GM23338 (cell line): ENCODE measurements at regions not wholly inside any gene's neighbourhood (a gene's known extent, or its start where the extent isn't known, plus 50 kb on each side); places are given as distances from the start of the nearest gene placed in this dataset.

ENCODE experiments used
- ATAC-seq: fragments of 200-7000 bp; cut with Tn5 transposase; 3 replicates; pipeline ENCODE4 v1.9.1; 2020
- DNase-seq: peaks from one replicate; pipeline ENCODE4 v3.0.0-alpha.2; 2015; ENCODE audit warnings: low spot score
- H2AFZ ChIP-seq: fragments of 200-600 bp; sonication (generic); 2 replicates; pipeline ENCODE4 v1.8.0; 2016; ENCODE audit warnings: antibody characterized with exemption, mild to moderate bottlenecking, moderate library complexity
- H3F3A ChIP-seq: fragments of 200-600 bp; sonication (generic); replicated peaks from 2 replicates; pipeline ENCODE4 v1.8.0; 2017; ENCODE audit warnings: antibody characterized with exemption, mixed run types, low read depth
- H3K27ac ChIP-seq: fragments of 200-600 bp; sonication (generic); 2 replicates; pipeline ENCODE4 v1.6.1; 2016; ENCODE audit warnings: low read depth
- H3K27me3 ChIP-seq: fragments of 200-600 bp; sonication (generic); 2 replicates; pipeline ENCODE4 v1.8.0; 2016; ENCODE audit warnings: mild to moderate bottlenecking, mixed run types, moderate library complexity; ENCODE audit not compliant: insufficient read depth
- H3K36me3 ChIP-seq: fragments of 200-600 bp; sonication (generic); 2 replicates; pipeline ENCODE4 v1.8.0; 2016; ENCODE audit warnings: mild to moderate bottlenecking; ENCODE audit not compliant: insufficient read depth
- H3K4me1 ChIP-seq: fragments of 200-600 bp; sonication (generic); 2 replicates; pipeline ENCODE4 v1.8.0; 2016; ENCODE audit warnings: mild to moderate bottlenecking, moderate library complexity; ENCODE audit not compliant: insufficient read depth
- H3K4me2 ChIP-seq: fragments of 200-600 bp; sonication (generic); 2 replicates; pipeline ENCODE4 v1.7.1; 2017; ENCODE audit warnings: mixed run types
- H3K4me3 ChIP-seq: fragments of 200-600 bp; sonication (generic); 2 replicates; pipeline ENCODE4 v1.6.1; 2016; ENCODE audit warnings: mixed run types
- H3K79me2 ChIP-seq: fragments of 200-600 bp; sonication (generic); replicated peaks from 2 replicates; pipeline ENCODE4 v1.8.0; 2017; ENCODE audit warnings: mild to moderate bottlenecking; ENCODE audit not compliant: insufficient read depth
- H3K9me2 ChIP-seq: fragments of 200-600 bp; sonication (generic); 2 replicates; pipeline ENCODE4 v1.8.0; 2017; ENCODE audit not compliant: insufficient read depth
- H4K20me1 ChIP-seq: fragments of 200-600 bp; sonication (generic); replicated peaks from 2 replicates; pipeline ENCODE4 v1.8.0; 2017; ENCODE audit warnings: mild to moderate bottlenecking; ENCODE audit not compliant: insufficient read depth
- H3K27ac Mint-ChIP-seq: 2 replicates; pipeline ENCODE4 v1.8.0; 2020; ENCODE audit warnings: inconsistent platforms, mild to moderate bottlenecking, moderate library complexity, mixed read lengths
- H3K27me3 Mint-ChIP-seq: 3 replicates; pipeline ENCODE4 v1.8.0; 2022; ENCODE audit warnings: low read depth, mild to moderate bottlenecking, moderate library complexity, mixed read lengths, inconsistent platforms; ENCODE audit not compliant: insufficient read depth, poor library complexity
- H3K36me3 Mint-ChIP-seq: 3 replicates; pipeline ENCODE4 v1.8.0; 2021; ENCODE audit warnings: low read depth, mild to moderate bottlenecking, inconsistent platforms, moderate library complexity, mixed read lengths
- H3K4me1 Mint-ChIP-seq: 3 replicates; pipeline ENCODE4 v1.8.0; 2020; ENCODE audit warnings: mild to moderate bottlenecking, inconsistent platforms, mixed read lengths
- H3K4me3 Mint-ChIP-seq: 3 replicates; pipeline ENCODE4 v1.8.0; 2021; ENCODE audit warnings: moderate library complexity, mild to moderate bottlenecking, inconsistent platforms, mixed read lengths
- H3K9me3 Mint-ChIP-seq: 3 replicates; pipeline ENCODE4 v1.8.0; 2020; ENCODE audit warnings: moderate library complexity, mild to moderate bottlenecking, inconsistent platforms, mixed read lengths
- CREB1 ChIP-seq: fragments of 250-450 bp; sonication (Bioruptor Pico); IDR thresholded peaks from 2 replicates; pipeline ENCODE4 v1.5.0; 2020; ENCODE audit warnings: low read depth, mild to moderate bottlenecking, moderate library complexity
- EZH2 ChIP-seq: fragments of 200-600 bp; sonication (generic); IDR thresholded peaks from one replicate; pipeline ENCODE4 v1.8.0; 2017; ENCODE audit warnings: antibody characterized with exemption, mild to moderate bottlenecking, low read depth; ENCODE audit not compliant: unreplicated experiment
- EZH2phosphoT487 ChIP-seq: fragments of 200-600 bp; sonication (generic); IDR thresholded peaks from one replicate; pipeline ENCODE4 v1.8.1; 2018; ENCODE audit warnings: antibody characterized with exemption; ENCODE audit not compliant: unreplicated experiment
- JUNB ChIP-seq: IDR thresholded peaks from one replicate; pipeline ENCODE4 v1.6.1; 2016; ENCODE audit warnings: antibody characterized with exemption; ENCODE audit not compliant: unreplicated experiment
- NANOG ChIP-seq: IDR thresholded peaks from 2 replicates; pipeline ENCODE4 v1.6.1; 2016; ENCODE audit warnings: antibody characterized with exemption, borderline replicate concordance
- POLR2AphosphoS5 ChIP-seq: IDR thresholded peaks from 2 replicates; pipeline ENCODE4 v1.6.1; 2016; ENCODE audit warnings: antibody characterized with exemption, low read depth
- STAT1 ChIP-seq: IDR thresholded peaks from one replicate; pipeline ENCODE4 v1.6.1; 2016; ENCODE audit warnings: antibody characterized with exemption; ENCODE audit not compliant: unreplicated experiment
- ZNF114 ChIP-seq: fragments of 250-450 bp; sonication (Bioruptor Pico); IDR thresholded peaks from 2 replicates; pipeline ENCODE4 v1.5.0; 2020; ENCODE audit warnings: mild to moderate bottlenecking, moderate library complexity
- ZNF331 ChIP-seq: fragments of 250-450 bp; sonication (Bioruptor Pico); IDR thresholded peaks from 2 replicates; pipeline ENCODE4 v1.5.0; 2020; ENCODE audit warnings: low read depth, mild to moderate bottlenecking, moderate library complexity
- TF ChIP-seq, protein P1 (sequence below): IDR thresholded peaks from 2 replicates; pipeline ENCODE4 v1.6.1; 2016; ENCODE audit warnings: antibody characterized with exemption
- TF ChIP-seq, protein P2 (sequence below): fragments of 250-450 bp; sonication (Bioruptor Pico); IDR thresholded peaks from 2 replicates; pipeline ENCODE4 v1.5.0; 2020; ENCODE audit warnings: mild to moderate bottlenecking, moderate library complexity
- TF ChIP-seq, protein P3 (sequence below), 2 experiments: fragments of 200-600 bp in 1 of 2; sonication (generic) in 1 of 2; conservative IDR thresholded peaks; 2 replicates each; pipeline versions ENCODE4 v1.5.1 to v1.6.1; 2016 to 2017; ENCODE audit warnings: antibody characterized with exemption in 2 of 2, low read depth in 2 of 2, mild to moderate bottlenecking in 2 of 2, moderate library complexity in 1 of 2
- TF ChIP-seq, protein P4 (sequence below): IDR thresholded peaks from one replicate; pipeline ENCODE4 v1.6.1; 2018; ENCODE audit warnings: antibody characterized with exemption; ENCODE audit not compliant: unreplicated experiment

GRCh38 chr2:59502981-59503380 is 1050.5 kb downstream of the BCL11A start:
- Mint-ChIP-seq H3K27ac (no peak overlapping the region), H3K9me3 (peaks cover 7% of the 10 kb centered on the region), H3K36me3 (peaks cover 8% of the 10 kb centered on the region; the same call in 2 of the 3 replicates), H3K4me3 (no peak overlapping the region), H3K27me3 (no peaks in the 10 kb centered on the region), H3K4me1 (no peaks in the 10 kb centered on the region)
- Histone ChIP-seq H2AFZ (no peak overlapping the region), H3K9me2 (peaks cover 2% of the 10 kb centered on the region; the same call in 1 of the 2 replicates), H3K27ac (no peak overlapping the region), H3K4me1 (no peaks in the 10 kb centered on the region), H3K27me3 (no peaks in the 10 kb centered on the region), H4K20me1 (no peaks in the 10 kb centered on the region), H3K79me2 (no peaks in the 10 kb centered on the region), H3F3A (no peaks in the 10 kb centered on the region), H3K36me3 (no peaks in the 10 kb centered on the region), H3K4me3 (no peak overlapping the region), H3K4me2 (no peak overlapping the region)
- TF ChIP-seq NANOG (no peak), POLR2AphosphoS5 (no peak), ZNF114 (CRISPR knock-in tag) (no peak), ZNF331 (CRISPR knock-in tag) (no peak), STAT1 (no peak), CREB1 (no peak), EZH2 (no peak), JUNB (no peak), EZH2phosphoT487 (no peak)
- TF ChIP-seq, protein P1, sequence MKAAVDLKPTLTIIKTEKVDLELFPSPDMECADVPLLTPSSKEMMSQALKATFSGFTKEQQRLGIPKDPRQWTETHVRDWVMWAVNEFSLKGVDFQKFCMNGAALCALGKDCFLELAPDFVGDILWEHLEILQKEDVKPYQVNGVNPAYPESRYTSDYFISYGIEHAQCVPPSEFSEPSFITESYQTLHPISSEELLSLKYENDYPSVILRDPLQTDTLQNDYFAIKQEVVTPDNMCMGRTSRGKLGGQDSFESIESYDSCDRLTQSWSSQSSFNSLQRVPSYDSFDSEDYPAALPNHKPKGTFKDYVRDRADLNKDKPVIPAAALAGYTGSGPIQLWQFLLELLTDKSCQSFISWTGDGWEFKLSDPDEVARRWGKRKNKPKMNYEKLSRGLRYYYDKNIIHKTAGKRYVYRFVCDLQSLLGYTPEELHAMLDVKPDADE: no peak
- TF ChIP-seq, protein P2, sequence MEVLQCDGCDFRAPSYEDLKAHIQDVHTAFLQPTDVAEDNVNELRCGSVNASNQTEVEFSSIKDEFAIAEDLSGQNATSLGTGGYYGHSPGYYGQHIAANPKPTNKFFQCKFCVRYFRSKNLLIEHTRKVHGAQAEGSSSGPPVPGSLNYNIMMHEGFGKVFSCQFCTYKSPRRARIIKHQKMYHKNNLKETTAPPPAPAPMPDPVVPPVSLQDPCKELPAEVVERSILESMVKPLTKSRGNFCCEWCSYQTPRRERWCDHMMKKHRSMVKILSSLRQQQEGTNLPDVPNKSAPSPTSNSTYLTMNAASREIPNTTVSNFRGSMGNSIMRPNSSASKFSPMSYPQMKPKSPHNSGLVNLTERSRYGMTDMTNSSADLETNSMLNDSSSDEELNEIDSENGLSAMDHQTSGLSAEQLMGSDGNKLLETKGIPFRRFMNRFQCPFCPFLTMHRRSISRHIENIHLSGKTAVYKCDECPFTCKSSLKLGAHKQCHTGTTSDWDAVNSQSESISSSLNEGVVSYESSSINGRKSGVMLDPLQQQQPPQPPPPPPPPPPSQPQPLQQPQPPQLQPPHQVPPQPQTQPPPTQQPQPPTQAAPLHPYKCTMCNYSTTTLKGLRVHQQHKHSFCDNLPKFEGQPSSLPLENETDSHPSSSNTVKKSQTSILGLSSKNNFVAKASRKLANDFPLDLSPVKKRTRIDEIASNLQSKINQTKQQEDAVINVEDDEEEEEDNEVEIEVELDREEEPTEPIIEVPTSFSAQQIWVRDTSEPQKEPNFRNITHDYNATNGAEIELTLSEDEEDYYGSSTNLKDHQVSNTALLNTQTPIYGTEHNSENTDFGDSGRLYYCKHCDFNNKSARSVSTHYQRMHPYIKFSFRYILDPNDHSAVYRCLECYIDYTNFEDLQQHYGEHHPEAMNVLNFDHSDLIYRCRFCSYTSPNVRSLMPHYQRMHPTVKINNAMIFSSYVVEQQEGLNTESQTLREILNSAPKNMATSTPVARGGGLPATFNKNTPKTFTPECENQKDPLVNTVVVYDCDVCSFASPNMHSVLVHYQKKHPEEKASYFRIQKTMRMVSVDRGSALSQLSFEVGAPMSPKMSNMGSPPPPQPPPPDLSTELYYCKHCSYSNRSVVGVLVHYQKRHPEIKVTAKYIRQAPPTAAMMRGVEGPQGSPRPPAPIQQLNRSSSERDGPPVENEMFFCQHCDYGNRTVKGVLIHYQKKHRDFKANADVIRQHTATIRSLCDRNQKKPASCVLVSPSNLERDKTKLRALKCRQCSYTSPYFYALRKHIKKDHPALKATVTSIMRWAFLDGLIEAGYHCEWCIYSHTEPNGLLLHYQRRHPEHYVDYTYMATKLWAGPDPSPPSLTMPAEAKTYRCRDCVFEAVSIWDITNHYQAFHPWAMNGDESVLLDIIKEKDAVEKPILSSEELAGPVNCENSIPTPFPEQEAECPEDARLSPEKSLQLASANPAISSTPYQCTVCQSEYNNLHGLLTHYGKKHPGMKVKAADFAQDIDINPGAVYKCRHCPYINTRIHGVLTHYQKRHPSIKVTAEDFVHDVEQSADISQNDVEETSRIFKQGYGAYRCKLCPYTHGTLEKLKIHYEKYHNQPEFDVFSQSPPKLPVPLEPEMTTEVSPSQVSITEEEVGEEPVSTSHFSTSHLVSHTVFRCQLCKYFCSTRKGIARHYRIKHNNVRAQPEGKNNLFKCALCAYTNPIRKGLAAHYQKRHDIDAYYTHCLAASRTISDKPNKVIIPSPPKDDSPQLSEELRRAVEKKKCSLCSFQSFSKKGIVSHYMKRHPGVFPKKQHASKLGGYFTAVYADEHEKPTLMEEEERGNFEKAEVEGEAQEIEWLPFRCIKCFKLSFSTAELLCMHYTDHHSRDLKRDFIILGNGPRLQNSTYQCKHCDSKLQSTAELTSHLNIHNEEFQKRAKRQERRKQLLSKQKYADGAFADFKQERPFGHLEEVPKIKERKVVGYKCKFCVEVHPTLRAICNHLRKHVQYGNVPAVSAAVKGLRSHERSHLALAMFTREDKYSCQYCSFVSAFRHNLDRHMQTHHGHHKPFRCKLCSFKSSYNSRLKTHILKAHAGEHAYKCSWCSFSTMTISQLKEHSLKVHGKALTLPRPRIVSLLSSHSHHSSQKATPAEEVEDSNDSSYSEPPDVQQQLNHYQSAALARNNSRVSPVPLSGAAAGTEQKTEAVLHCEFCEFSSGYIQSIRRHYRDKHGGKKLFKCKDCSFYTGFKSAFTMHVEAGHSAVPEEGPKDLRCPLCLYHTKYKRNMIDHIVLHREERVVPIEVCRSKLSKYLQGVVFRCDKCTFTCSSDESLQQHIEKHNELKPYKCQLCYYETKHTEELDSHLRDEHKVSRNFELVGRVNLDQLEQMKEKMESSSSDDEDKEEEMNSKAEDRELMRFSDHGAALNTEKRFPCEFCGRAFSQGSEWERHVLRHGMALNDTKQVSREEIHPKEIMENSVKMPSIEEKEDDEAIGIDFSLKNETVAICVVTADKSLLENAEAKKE (CRISPR knock-in tag): no peak
- TF ChIP-seq, protein P3, sequence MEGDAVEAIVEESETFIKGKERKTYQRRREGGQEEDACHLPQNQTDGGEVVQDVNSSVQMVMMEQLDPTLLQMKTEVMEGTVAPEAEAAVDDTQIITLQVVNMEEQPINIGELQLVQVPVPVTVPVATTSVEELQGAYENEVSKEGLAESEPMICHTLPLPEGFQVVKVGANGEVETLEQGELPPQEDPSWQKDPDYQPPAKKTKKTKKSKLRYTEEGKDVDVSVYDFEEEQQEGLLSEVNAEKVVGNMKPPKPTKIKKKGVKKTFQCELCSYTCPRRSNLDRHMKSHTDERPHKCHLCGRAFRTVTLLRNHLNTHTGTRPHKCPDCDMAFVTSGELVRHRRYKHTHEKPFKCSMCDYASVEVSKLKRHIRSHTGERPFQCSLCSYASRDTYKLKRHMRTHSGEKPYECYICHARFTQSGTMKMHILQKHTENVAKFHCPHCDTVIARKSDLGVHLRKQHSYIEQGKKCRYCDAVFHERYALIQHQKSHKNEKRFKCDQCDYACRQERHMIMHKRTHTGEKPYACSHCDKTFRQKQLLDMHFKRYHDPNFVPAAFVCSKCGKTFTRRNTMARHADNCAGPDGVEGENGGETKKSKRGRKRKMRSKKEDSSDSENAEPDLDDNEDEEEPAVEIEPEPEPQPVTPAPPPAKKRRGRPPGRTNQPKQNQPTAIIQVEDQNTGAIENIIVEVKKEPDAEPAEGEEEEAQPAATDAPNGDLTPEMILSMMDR (conservative IDR thresholded peaks at IDR 0.05; ENCODE audit: low read depth in 2 of 2): no peak
- TF ChIP-seq, protein P4, sequence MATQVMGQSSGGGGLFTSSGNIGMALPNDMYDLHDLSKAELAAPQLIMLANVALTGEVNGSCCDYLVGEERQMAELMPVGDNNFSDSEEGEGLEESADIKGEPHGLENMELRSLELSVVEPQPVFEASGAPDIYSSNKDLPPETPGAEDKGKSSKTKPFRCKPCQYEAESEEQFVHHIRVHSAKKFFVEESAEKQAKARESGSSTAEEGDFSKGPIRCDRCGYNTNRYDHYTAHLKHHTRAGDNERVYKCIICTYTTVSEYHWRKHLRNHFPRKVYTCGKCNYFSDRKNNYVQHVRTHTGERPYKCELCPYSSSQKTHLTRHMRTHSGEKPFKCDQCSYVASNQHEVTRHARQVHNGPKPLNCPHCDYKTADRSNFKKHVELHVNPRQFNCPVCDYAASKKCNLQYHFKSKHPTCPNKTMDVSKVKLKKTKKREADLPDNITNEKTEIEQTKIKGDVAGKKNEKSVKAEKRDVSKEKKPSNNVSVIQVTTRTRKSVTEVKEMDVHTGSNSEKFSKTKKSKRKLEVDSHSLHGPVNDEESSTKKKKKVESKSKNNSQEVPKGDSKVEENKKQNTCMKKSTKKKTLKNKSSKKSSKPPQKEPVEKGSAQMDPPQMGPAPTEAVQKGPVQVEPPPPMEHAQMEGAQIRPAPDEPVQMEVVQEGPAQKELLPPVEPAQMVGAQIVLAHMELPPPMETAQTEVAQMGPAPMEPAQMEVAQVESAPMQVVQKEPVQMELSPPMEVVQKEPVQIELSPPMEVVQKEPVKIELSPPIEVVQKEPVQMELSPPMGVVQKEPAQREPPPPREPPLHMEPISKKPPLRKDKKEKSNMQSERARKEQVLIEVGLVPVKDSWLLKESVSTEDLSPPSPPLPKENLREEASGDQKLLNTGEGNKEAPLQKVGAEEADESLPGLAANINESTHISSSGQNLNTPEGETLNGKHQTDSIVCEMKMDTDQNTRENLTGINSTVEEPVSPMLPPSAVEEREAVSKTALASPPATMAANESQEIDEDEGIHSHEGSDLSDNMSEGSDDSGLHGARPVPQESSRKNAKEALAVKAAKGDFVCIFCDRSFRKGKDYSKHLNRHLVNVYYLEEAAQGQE: no peak
- no peak for ATAC-seq
- DNase-seq: no peak
